Iris pigment epithelial cell (primary cell): ENCODE measurements at regions not wholly inside any gene's neighbourhood (a gene's known extent, or its start where the extent isn't known, plus 50 kb on each side); places are given as distances from the start of the nearest gene placed in this dataset.

Experiments
- DNase-seq: peaks from one replicate; pipeline ENCODE4 v3.0.0-alpha.2; 2011; ENCODE audit warnings: low read depth

DNA sequence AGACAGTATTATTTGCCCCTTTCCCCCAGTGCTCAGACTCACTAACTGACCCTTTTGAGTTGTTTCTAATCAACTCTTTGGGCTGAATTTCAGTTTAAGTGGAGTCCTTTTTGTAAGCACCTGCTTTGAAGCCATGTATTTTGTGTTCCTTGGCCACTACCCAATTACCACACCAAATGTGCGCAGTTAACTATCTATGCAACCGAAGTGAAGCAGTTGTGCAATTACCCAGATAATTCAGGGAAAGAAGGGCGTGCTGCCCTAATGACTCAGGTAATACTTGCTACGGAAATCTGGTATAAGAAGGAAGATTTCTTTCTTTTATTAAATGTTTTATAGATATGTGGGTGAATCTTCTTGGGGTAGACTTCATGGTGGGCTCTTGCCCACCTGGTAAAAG lies 371.9 kb upstream of the TBL1XR1 start:
- DNase-seq: no peak

DNA sequence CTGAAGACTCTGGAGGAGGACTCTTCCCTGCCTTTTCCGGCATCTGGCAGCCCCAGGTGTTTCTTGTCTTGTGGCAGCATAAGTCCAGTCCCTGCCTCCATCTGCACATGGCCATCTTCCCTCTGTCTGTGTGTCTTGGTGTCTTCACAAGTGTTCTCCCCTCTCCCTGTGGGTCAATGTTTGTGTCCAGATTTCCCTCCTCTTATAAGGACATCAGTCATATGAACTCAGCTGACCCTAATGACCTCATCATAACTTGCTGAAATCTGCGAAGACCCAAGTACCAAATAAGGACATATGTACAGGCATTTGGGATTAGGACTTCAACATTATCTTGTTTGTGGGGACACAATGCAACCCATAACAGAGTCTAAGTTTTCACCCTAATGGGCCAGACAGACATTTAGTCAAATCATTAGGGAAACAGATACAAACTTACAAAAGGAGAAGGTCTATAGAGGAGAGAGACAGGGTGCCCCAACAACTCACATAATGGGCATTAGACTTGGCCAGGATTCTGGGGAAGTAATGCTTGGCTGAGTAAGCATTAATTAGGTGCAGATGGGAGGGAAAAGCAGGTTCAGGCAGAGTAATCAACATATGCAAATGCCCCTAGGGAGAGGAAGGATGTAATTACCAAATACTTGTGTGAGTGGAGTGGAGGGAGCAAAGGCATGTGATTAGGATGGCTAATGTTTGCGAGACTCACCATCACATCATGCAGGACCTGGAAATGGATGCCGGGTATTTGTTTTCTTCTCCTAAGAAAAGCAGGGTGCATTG lies 372.8 kb upstream of the TBL1XR1 start:
- no peak for DNase-seq

DNA sequence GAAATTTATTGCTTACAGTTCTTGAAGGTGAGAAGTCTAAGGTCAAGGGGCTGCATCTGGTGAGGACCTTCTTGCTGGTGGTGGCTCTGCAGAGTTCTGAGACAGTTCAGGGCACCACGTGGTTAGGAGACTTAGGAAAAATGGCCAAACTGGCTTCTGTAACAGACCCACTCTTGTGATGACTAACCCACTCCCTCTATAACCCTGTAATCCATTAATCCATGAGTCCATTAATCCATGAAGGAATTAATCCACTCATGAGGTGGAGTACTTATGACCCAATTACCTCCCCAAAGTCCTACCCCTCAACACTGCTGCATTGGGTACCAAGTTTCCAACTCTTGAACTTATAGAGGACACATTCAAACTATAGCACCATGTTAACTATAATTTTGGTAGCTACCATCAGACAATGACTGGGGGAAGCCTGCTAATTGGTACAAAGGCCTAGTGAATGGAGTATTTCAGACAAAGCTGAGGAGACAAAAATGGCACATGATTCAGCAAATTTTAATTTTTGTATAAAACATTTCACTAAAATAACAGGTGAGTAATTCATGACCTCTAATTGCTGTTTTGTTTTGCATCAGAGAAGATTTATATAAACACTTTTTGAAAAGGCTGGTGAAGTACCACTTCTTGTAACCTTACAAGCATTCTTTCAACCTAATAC lies 374.1 kb upstream of the TBL1XR1 start:
- no peak for DNase-seq

DNA sequence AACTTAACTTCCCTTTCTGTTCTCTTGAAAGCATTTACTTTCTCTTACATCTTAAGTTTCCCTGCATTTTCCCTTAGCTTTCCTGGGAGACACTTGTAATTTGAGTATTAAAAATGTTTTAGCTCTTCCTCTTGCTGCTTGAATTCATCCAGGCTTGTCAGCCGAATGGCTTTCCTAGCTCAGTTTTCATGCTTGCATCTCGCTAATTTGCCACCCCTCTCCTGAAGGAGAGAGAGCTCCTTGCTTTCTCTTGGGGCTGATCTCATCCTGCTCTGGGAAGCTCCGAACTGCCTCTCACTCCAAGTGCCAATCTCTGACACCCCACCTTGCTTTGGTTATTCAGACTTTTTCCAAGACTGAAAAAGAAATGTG lies 374.6 kb upstream of the TBL1XR1 start:
- no peak for DNase-seq

DNA sequence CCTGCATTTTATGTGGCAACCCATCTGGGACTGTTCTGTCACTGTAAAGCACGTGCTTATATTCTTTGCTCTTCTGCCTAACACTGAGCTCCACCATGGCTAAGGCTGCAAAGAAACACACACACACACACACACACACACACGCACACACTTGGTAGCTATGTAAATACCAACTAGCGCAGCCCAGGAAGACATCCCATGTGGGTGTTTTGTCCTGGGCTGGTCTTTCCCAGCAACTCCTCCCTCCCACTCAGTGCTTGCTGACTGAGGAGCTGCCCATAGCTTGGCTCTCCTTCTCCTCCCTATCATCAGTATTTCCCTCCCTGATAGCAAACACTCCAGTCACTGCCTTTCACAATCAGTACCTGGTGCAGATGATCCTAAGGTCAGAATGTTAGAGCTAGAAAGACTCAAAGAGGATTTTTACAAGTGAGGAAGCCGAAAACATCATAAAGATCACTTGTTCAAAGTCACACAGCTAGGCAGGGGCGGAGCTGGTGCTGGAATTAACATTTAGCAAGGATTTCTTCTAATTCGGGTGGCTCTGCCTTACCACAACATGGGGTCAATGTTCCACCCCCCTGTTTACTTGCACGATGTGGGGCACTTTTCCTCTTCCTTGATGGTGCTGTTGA lies 377.1 kb upstream of the TBL1XR1 start:
- peak; percentile 92 for DNase-seq

DNA sequence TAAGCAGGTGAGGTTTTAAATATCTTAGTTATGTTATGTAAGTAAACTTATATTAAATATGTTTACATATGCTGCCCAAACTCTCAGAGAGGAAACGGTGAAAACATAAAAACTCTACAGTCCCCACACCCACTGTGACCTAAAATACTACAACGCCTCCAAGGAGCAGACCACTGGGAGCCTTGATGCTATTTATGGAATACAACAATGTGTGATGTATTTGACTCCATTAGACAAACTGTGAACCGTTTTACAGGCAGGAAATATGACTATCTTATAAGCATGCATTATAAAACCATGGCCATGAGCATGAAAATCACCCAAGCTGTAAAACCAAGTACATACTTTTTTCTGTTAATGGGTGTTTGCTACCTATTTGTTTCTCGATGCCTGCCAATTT lies 379.5 kb upstream of the TBL1XR1 start:
- no peak for DNase-seq

DNA sequence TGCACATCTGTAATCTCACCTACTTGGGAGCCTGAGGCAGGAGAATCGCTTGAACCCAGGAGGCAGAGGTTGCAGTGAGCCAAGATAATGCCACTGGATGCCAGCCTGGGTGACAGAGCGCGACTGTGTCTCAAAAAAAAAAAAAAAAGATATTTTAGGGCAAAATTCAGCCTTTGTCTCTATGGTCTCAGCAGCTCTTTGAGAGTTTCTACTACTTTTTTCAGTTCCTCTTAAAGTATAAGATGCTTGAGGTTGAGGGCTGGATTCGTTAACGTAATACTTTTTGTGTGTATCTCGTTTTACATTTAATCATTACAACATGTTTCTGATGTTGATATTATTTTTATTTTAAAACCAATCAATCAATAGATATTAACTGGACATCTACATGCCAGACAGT lies 381.2 kb upstream of the TBL1XR1 start:
- DNase-seq: no peak

DNA sequence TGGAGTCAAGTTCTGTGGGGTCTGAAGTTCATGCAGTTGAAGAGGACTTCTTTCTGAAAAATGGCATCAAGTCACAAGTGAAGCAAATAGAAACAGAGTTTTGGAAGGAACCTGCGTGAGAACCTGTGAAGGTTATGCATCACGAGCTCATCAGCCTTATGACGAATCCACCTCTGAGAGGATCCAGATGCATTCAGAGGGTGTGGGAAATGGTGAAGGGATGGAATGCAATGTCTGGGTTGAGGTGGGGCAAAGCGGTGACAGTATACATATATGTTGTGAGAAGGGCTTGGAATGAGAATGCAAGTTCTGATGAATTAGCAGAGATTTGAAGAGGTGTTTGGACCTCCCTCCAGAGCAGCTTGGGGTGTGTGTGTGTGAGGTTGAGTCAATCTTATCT lies 382.1 kb upstream of the TBL1XR1 start:
- no peak for DNase-seq

DNA sequence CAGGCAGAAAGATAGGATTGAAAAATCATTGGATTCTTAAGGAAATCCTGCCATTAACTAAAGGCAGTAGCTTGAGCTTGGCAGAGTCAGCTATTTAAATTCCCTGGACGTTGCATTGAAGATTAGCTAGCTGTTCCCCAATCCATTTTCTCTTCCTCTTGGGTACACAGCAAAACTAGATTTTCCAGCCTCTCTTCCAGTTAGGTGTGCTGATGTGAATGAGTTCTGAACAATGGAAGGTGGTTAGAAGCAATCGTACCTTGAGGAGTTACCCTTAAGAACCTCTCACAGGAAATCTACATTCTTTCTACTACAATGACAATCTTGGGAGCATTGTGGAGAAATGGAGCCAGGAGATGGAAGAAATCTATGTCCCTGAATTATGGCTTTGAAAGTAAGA lies 383.2 kb upstream of the TBL1XR1 start:
- DNase-seq: no peak

DNA sequence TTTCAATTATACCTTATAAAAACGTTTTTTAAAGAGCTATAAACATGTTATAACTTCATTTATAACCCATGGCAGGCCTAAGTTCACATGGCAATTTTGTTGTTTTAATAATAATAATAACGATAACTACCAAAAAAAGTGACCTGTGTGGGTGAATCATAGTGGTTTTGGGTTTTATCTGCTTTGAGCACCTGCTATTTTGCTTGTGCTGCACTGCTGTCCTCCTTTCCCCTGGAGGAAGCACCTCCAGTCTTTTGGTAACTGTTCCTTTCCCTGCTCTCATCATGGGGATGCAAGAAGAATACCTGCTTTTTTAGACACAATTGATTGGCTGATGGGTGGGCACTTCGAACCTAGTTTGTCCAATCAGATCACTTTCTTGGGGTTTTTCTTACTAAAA lies 388.0 kb upstream of the TBL1XR1 start:
- DNase-seq: no peak

DNA sequence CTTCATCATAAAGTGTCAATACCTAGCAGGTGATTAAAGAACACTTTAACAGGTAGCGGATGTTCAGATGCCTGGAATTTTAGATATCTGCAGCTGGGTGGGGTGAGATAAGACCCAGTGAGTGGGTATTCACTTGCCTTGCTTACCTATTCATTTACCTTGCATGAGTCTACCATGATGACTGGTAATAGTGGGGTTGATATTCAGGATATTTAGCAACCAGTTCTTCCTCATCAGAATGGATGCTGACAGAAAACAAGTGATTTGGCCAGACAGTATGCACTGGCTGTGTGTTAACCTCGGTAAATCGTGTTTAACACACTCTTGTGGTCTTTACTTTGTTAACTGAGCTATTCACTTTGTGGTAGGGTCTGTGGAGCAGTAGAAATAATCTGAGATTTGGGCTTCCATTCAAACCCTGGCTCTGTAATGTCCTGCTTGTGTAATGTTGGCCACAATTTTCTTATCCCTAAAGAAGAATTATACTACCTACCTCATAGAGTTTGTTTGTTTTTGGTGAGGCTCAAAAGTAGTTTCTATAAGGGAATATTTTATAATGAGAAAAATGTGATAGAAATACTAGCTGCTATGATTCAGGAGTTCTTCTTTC lies 391.9 kb upstream of the TBL1XR1 start:
- DNase-seq: no peak

DNA sequence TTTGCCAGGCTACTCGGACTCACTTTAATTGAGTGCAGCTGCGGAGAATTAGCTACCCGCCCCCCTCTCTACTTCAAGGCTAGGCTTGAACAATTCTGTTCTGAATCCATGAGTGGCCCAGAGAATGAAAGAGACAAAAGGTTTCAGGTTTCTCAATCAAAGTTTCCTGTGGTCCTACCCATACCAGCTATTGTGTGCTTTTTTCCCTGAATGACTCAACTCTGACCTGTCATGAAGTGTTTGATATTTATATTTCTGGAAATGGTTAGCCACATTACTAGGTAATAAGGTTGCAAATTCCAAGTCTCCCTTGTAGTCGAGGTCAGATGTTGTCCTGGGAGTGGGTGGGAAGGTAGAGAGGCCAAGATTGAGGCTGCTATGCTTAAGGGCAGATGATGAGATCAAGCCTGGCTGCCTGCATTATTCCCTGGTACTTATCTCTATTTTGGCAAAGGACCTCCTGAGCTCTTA lies 392.7 kb upstream of the TBL1XR1 start:
- DNase-seq: peak; percentile 99

DNA sequence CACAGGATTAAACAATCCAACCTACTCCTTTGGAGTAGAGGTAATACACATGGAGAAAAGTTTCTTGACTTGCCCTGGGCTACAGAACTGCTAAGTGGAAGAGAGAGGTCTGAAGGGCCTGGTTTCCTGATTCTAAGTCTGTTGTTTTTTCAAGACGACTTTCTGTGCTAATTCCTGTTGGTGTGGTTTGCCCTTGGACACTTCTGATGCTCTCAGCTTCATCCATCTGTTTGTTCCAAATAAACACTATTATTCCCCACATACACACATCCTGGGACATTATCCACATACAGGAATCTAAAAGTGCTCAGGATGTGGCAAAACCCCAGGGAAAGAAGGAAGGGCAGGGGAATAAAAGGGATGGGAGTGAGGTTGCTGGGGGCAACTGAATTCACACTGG lies 393.5 kb upstream of the TBL1XR1 start:
- peak; percentile 70 for DNase-seq

DNA sequence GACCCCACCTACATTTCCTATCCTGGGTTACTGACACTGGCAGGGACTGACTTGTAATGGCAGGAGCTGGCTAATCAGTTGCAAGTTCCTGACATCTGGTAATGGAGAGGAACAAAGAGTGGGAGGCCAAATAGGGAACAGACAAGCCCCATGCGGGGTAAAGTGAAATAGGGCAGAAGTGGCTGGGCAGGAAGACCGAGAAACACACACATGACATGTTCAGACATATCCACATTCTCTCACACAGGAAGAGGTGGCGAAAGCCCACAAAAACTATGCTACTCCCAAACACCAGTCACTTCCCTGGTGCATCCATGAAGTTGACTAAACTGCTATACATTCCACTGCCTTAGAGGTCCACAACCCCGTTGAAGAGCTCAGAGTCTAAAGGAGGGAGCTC lies 394.1 kb upstream of the TBL1XR1 start:
- no peak for DNase-seq

DNA sequence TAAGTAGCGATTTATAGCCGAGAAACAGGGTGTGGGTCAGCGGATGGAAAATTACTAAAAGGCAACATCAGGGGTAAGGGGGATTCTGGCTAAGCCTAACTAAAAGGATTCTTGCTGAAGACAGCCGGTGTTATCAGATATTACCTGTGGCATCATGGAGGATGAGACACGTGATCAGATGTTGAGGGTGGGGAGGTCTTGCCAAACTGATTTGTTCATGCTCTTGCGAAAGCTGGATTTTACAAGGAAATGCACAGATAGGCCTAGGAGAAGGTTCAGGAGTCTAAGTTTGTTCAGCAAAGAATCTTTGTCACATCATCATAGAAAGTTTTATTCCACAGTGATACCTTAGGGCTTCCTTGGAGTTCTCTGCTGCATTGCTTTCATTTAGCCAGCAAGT lies 396.8 kb upstream of the TBL1XR1 start:
- no peak for DNase-seq

DNA sequence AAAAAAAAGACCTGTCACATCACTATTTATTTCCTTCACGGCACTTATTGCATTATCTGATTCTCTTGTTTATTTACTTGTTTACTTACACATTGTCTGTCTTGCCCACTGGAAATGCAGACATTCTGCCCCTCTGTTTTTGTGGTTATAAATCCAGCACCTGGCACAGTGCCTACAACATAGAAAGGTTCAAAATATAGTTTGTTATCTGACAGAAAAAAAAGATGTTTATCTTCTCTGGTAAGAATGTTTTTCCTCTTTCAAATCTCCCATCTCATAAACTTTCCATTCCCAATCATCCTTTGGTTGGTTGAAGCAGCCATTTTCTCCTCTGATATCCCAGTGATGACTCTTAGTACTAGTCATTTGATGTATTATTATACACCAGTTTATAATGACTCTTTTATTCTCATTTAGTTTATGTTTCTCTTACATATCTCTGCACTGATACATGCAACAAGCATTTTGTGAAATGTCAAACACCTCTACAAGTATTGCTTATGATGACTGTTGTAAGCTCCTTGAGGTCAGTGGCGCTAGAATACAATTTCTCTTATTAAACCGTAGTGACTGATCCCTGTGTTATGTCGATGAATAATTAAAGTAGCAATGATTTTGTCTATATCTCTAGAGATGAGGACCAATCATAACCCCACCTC lies 398.4 kb upstream of the TBL1XR1 start:
- peak; percentile 92 for DNase-seq

DNA sequence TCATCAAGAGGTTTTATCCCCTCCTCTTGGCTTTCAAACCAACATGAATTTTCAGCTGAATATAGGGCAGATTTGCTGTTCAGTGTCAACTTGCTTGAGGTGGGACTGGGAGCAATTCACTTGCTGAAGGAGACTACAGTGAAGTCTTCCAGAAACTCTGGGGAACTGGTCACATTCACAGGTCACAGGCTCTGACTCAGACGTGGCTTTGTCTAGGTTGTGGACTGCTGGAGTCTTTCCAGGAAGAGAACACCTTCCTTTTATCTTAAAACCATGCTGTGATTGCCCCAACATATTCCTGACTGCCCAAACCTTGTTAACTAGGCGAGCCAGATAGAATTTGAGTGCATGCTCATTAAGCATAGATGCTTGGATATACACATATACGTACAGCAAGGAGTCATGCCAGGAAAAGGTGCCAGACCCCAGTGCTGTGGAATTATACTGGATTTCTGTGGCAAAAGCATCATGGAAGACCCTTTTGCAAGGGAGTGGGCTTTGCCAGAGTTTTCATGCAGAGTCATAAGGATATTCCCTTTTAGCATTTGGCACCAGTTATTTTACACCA lies 399.1 kb upstream of the TBL1XR1 start:
- DNase-seq: peak; percentile 69

DNA sequence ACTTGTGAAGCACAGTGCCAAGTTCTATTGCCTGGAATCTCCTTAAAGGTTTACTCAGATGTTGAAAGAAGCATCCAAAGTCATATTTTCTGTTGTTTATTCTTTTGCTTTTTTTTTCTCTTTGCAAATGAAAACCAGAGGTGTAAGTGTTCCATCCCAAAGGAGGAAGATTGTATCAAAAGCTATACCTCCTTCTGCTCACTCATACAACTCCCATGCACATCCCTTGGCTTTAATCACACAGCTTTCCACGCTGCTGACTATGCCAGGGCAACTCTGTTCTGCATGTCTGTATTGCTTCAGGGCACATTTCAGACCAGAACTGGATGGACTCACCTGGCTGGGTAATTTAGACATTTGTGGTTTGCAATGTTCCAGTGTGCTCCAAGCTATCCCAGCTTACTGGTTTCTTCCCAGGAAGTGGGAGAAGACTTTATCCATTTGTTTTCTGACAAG lies 399.6 kb upstream of the TBL1XR1 start:
- no peak for DNase-seq

DNA sequence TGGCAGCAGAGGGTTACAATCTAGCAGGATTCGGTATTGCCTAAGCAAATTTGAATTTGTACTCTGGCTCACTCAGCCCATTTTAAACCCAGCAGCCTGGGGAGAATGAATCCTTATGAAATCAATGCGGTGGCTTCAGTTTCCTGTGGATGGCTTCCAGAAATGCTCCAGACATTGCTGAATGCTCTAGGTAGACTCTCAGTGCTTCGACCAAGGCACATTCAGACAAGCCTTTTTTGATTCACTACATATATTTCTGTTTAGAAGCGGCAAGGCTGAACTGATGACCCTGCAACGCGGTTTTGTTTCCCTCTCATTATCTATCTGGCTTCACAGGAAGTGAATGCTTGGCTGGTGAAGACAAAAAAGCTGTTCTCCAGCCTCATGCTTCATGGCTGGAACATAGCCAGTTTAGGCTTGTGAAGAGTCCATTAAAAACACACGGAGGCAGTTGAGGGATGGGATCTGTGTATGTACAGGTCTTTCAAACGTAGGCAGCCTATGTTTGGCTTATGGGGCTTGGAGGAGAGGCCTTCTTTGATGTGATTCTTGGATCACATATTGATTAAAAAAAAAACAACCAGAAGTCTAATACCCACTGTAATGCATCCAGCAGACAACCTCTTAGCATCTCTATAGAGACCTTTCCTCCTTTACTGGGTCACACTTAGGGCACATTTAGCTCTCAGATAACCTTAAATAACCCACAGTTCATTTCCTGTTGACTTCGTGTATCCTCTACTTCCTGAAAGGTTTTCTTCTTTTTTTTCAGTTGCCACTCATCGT lies 400.2 kb upstream of the TBL1XR1 start:
- peak; percentile 99 for DNase-seq

DNA sequence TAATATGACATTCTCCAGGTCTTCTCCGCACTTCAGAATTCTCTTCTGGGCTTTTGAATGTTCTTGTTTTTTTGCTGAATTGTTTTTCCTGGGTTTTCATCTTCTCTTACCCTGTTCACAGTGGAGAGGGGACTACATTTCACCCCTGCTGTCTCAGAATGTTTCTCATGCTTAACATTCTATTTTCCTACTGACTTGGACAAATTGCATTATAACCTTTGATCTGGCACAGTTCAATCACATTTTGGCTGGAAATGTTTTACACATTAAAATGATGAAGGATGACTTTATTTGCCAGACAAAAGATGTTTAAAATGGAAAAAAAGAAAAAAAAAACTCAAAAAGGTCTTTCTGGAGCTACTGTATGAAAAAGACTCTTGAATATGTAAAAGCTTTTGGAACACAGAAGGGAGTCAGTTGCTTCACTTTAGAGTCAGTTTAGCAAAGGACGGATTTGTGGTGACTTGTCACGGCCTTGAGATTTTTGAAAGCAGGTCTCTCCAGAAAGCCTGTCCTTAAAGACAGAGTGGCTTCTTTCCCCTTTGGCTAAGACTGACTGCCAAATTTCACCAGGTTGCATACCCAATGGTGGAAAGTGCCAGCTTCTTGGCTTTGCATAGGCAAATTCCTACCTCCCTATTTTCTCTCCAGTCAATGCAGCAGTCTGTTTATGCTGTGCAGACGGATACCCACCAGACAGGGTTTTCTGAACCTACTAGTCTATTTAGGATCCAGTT lies 401.0 kb upstream of the TBL1XR1 start:
- DNase-seq: no peak
